ENCODE measurements at regions not wholly inside any gene's neighbourhood (a gene's known extent, or its start where the extent isn't known, plus 50 kb on each side); places are given as distances from the start of the nearest gene placed in this dataset.

DNA sequence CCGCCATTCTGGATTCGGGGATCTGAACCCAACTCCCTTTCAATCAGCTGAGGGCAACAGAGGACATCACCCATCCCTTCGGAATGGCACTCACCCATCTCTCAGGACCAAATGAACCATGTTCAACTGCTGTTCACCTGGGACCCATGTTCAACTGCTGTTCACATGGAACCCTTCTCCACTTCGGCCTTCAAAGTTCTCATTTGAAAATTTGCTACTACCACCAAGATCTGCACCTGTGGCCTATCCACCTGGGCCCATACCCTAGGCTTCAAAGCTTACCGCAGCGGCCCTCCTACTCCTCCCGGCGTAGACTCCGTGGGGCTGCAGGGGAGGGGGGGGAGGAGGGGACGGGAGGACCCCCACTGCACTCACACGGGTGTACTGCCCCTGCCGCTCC, 119.2 kb upstream of the ANKRD30BL start:
- TF ChIP-seq, protein P1, sequence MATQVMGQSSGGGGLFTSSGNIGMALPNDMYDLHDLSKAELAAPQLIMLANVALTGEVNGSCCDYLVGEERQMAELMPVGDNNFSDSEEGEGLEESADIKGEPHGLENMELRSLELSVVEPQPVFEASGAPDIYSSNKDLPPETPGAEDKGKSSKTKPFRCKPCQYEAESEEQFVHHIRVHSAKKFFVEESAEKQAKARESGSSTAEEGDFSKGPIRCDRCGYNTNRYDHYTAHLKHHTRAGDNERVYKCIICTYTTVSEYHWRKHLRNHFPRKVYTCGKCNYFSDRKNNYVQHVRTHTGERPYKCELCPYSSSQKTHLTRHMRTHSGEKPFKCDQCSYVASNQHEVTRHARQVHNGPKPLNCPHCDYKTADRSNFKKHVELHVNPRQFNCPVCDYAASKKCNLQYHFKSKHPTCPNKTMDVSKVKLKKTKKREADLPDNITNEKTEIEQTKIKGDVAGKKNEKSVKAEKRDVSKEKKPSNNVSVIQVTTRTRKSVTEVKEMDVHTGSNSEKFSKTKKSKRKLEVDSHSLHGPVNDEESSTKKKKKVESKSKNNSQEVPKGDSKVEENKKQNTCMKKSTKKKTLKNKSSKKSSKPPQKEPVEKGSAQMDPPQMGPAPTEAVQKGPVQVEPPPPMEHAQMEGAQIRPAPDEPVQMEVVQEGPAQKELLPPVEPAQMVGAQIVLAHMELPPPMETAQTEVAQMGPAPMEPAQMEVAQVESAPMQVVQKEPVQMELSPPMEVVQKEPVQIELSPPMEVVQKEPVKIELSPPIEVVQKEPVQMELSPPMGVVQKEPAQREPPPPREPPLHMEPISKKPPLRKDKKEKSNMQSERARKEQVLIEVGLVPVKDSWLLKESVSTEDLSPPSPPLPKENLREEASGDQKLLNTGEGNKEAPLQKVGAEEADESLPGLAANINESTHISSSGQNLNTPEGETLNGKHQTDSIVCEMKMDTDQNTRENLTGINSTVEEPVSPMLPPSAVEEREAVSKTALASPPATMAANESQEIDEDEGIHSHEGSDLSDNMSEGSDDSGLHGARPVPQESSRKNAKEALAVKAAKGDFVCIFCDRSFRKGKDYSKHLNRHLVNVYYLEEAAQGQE (IDR thresholded peaks at IDR 0.05) = no peak
- TF ChIP-seq, protein P2, sequence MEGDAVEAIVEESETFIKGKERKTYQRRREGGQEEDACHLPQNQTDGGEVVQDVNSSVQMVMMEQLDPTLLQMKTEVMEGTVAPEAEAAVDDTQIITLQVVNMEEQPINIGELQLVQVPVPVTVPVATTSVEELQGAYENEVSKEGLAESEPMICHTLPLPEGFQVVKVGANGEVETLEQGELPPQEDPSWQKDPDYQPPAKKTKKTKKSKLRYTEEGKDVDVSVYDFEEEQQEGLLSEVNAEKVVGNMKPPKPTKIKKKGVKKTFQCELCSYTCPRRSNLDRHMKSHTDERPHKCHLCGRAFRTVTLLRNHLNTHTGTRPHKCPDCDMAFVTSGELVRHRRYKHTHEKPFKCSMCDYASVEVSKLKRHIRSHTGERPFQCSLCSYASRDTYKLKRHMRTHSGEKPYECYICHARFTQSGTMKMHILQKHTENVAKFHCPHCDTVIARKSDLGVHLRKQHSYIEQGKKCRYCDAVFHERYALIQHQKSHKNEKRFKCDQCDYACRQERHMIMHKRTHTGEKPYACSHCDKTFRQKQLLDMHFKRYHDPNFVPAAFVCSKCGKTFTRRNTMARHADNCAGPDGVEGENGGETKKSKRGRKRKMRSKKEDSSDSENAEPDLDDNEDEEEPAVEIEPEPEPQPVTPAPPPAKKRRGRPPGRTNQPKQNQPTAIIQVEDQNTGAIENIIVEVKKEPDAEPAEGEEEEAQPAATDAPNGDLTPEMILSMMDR (IDR thresholded peaks at IDR 0.05; ENCODE audit: low read depth, low read length, missing input control) = no peak
- TF ChIP-seq SP1 (IDR thresholded peaks at IDR 0.05) = no peak
- TF ChIP-seq, protein P3, sequence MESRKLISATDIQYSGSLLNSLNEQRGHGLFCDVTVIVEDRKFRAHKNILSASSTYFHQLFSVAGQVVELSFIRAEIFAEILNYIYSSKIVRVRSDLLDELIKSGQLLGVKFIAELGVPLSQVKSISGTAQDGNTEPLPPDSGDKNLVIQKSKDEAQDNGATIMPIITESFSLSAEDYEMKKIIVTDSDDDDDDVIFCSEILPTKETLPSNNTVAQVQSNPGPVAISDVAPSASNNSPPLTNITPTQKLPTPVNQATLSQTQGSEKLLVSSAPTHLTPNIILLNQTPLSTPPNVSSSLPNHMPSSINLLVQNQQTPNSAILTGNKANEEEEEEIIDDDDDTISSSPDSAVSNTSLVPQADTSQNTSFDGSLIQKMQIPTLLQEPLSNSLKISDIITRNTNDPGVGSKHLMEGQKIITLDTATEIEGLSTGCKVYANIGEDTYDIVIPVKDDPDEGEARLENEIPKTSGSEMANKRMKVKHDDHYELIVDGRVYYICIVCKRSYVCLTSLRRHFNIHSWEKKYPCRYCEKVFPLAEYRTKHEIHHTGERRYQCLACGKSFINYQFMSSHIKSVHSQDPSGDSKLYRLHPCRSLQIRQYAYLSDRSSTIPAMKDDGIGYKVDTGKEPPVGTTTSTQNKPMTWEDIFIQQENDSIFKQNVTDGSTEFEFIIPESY (IDR thresholded peaks at IDR 0.05) = no peak
- TF ChIP-seq YY1 (IDR thresholded peaks at IDR 0.05) = no peak
- no peak for TF ChIP-seq TAF1 (conservative IDR thresholded peaks at IDR 0.05)
- TF ChIP-seq GABPA (IDR thresholded peaks at IDR 0.05 in 1 of 2, conservative IDR thresholded peaks at IDR 0.05 in 1 of 2) = no peak
- TF ChIP-seq RAD21 (IDR thresholded peaks at IDR 0.05) = no peak
- TF ChIP-seq, protein P4, sequence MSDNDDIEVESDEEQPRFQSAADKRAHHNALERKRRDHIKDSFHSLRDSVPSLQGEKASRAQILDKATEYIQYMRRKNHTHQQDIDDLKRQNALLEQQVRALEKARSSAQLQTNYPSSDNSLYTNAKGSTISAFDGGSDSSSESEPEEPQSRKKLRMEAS (IDR thresholded peaks at IDR 0.05) = no peak
- TF ChIP-seq, protein P5, sequence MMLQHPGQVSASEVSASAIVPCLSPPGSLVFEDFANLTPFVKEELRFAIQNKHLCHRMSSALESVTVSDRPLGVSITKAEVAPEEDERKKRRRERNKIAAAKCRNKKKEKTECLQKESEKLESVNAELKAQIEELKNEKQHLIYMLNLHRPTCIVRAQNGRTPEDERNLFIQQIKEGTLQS (IDR thresholded peaks at IDR 0.05) = no peak

Data from liver (tissue), 3 donors.